GM23248 (cell line): ENCODE measurements at regions not wholly inside any gene's neighbourhood (a gene's known extent, or its start where the extent isn't known, plus 50 kb on each side); places are given as distances from the start of the nearest gene placed in this dataset.

Source experiments
- DNase-seq: peaks from one replicate; pipeline ENCODE4 v3.0.0-alpha.2; 2015
- H2AFZ ChIP-seq: fragments of 200-600 bp; sonication (generic); 2 replicates; pipeline ENCODE4 v1.6.1; 2016; ENCODE audit warnings: antibody characterized with exemption
- H3F3A ChIP-seq: fragments of 200-600 bp; sonication (generic); 2 replicates; pipeline ENCODE4 v1.6.1; 2016; ENCODE audit warnings: mild to moderate bottlenecking, antibody characterized with exemption, mixed run types; ENCODE audit not compliant: insufficient read depth
- H3K27ac ChIP-seq: fragments of 200-600 bp; sonication (generic); 2 replicates; pipeline ENCODE4 v1.5.1; 2016; ENCODE audit warnings: mild to moderate bottlenecking
- H3K27me3 ChIP-seq: fragments of 200-600 bp; sonication (generic); replicated peaks from 2 replicates; pipeline ENCODE4 v1.6.1; 2016; ENCODE audit warnings: mild to moderate bottlenecking; ENCODE audit not compliant: insufficient read depth
- H3K36me3 ChIP-seq: fragments of 200-600 bp; sonication (generic); 2 replicates; pipeline ENCODE4 v1.6.1; 2016; ENCODE audit warnings: low read depth, mild to moderate bottlenecking
- H3K4me1 ChIP-seq: fragments of 200-600 bp; sonication (generic); 2 replicates; pipeline ENCODE4 v1.6.1; 2016; ENCODE audit warnings: mild to moderate bottlenecking; ENCODE audit not compliant: insufficient read depth
- H3K4me2 ChIP-seq: fragments of 200-600 bp; sonication (generic); one replicate; pipeline ENCODE4 v1.6.1; 2016; ENCODE audit warnings: mild to moderate bottlenecking; ENCODE audit not compliant: unreplicated experiment
- H3K4me3 ChIP-seq: fragments of 200-600 bp; sonication (generic); 2 replicates; pipeline ENCODE4 v1.5.1; 2016; ENCODE audit warnings: mild to moderate bottlenecking
- H3K79me2 ChIP-seq: fragments of 200-600 bp; sonication (generic); 2 replicates; pipeline ENCODE4 v1.6.1; 2016; ENCODE audit warnings: mild to moderate bottlenecking; ENCODE audit not compliant: insufficient read depth
- H3K9ac ChIP-seq: fragments of 200-600 bp; sonication (generic); 2 replicates; pipeline ENCODE4 v1.6.1; 2016; ENCODE audit warnings: mild to moderate bottlenecking
- H3K9me2 ChIP-seq: fragments of 200-600 bp; sonication (generic); 2 replicates; pipeline ENCODE4 v1.6.1; 2016; ENCODE audit warnings: mixed run types, mild to moderate bottlenecking, moderate library complexity; ENCODE audit not compliant: insufficient read depth
- H3K9me3 ChIP-seq: fragments of 200-600 bp; sonication (generic); one replicate; pipeline ENCODE4 v1.6.1; 2017; ENCODE audit warnings: low read depth
- H4K20me1 ChIP-seq: fragments of 200-600 bp; sonication (generic); 2 replicates; pipeline ENCODE4 v1.6.0; 2016; ENCODE audit not compliant: insufficient read depth
- EZH2 ChIP-seq: fragments of 200-600 bp; sonication (generic); IDR thresholded peaks from 2 replicates; pipeline ENCODE4 v1.6.1; 2018; ENCODE audit warnings: antibody characterized with exemption, mild to moderate bottlenecking; ENCODE audit not compliant: insufficient read depth, poor library complexity, severe bottlenecking
- EZH2phosphoT487 ChIP-seq: fragments of 200-600 bp; sonication (generic); IDR thresholded peaks from 2 replicates; pipeline ENCODE4 v1.6.1; 2018; ENCODE audit warnings: antibody characterized with exemption, moderate library complexity, mild to moderate bottlenecking, low read depth; ENCODE audit not compliant: insufficient read depth
- WGBS, 2 experiments: methylation state at CpG; one replicate each; pipeline ENCODE4 v1.1.6; 2015 to 2017; ENCODE audit warnings: low lambda C conversion rate in 2 of 2, low coverage in 1 of 2; ENCODE audit errors: missing lambda C conversion rate in 2 of 2; 5-methylcytosine and 5-hydroxymethylcytosine counted together
- in situ Hi-C: fragments of 300-500 bp; cut with MboI; formaldehyde crosslinking; loops from 2 replicates; pipeline ENCODE4 v1.15.0; 2020

GRCh38 chrX:142686653-142687283 lies 339.0 kb upstream of the SPANXN4 start:
- in situ Hi-C loops: no loop called here
- H3F3A ChIP-seq: no peaks in the 10 kb centered on the region
- no peak for DNase-seq
- no peaks in the 10 kb centered on the region for H3K9me2 ChIP-seq
- no peak overlapping the region for H3K4me2 ChIP-seq
- H3K79me2 ChIP-seq: no peaks in the 10 kb centered on the region
- H3K9me3 ChIP-seq: no peaks in the 10 kb centered on the region
- no peaks in the 10 kb centered on the region for H3K27me3 ChIP-seq
- no peaks in the 10 kb centered on the region for H4K20me1 ChIP-seq
- 13 to 20% methylated on average over 3 of the region's 3 CpGs for WGBS, 2 experiments
- no peak overlapping the region for H3K4me3 ChIP-seq
- no peaks in the 10 kb centered on the region for H3K4me1 ChIP-seq
- no peak overlapping the region for H3K27ac ChIP-seq
- no peak overlapping the region for H3K9ac ChIP-seq
- TF ChIP-seq EZH2 (no peak), EZH2phosphoT487 (no peak)
- no peaks in the 10 kb centered on the region for H3K36me3 ChIP-seq
- no peak overlapping the region for H2AFZ ChIP-seq

- Histone ChIP-seq H3K9me3 (no peaks in the 10 kb centered on the region), H3K27ac (no peak overlapping the region), H3K9ac (no peak overlapping the region), H2AFZ (no peak overlapping the region), H3K36me3 (no peaks in the 10 kb centered on the region), H3F3A (no peaks in the 10 kb centered on the region), H4K20me1 (no peaks in the 10 kb centered on the region), H3K4me3 (no peak overlapping the region), H3K27me3 (no peaks in the 10 kb centered on the region), H3K4me2 (no peak overlapping the region), H3K4me1 (no peaks in the 10 kb centered on the region), H3K9me2 (no peaks in the 10 kb centered on the region), H3K79me2 (no peaks in the 10 kb centered on the region)
- TF ChIP-seq EZH2phosphoT487 (no peak), EZH2 (no peak)
- in situ Hi-C loops: no loop called here
- DNase-seq: no peak
- 0 to 5% methylated on average over 1 of the region's 1 CpG for WGBS, 2 experiments
Measured at GRCh38 chrX:142686206-142686605, 339.5 kb upstream of the SPANXN4 start.

GRCh38 chrX:142680038-142680437 lies 345.7 kb upstream of the SPANXN4 start:
- Histone ChIP-seq H2AFZ (no peak overlapping the region), H3K79me2 (no peaks in the 10 kb centered on the region), H3K27ac (no peak overlapping the region), H3K9ac (no peak overlapping the region), H4K20me1 (no peaks in the 10 kb centered on the region), H3F3A (no peaks in the 10 kb centered on the region), H3K27me3 (no peaks in the 10 kb centered on the region), H3K36me3 (no peaks in the 10 kb centered on the region), H3K4me2 (no peak overlapping the region), H3K9me2 (no peaks in the 10 kb centered on the region), H3K4me1 (no peaks in the 10 kb centered on the region), H3K4me3 (no peak overlapping the region), H3K9me3 (no peaks in the 10 kb centered on the region)
- in situ Hi-C loops: no loop called here
- TF ChIP-seq EZH2phosphoT487: no peak
- no peak for TF ChIP-seq EZH2
- DNase-seq: no peak

- Histone ChIP-seq H3K4me1 (no peaks in the 10 kb centered on the region), H3F3A (no peaks in the 10 kb centered on the region), H3K4me2 (no peak overlapping the region), H3K9me3 (no peaks in the 10 kb centered on the region), H3K36me3 (no peaks in the 10 kb centered on the region), H3K9ac (no peak overlapping the region), H3K79me2 (no peaks in the 10 kb centered on the region), H2AFZ (no peak overlapping the region), H4K20me1 (no peaks in the 10 kb centered on the region), H3K27ac (no peak overlapping the region), H3K4me3 (no peak overlapping the region), H3K9me2 (no peaks in the 10 kb centered on the region), H3K27me3 (no peaks in the 10 kb centered on the region)
- in situ Hi-C loops: no loop called here
- no peak for DNase-seq
- 0 to 27% methylated on average over 1 of the region's 1 CpG for WGBS, 2 experiments
- no peak for TF ChIP-seq EZH2
- TF ChIP-seq EZH2phosphoT487: no peak
Measured at GRCh38 chrX:142671036-142671435, 354.7 kb upstream of the SPANXN4 start.
